BE2C (cell line): ENCODE measurements at regions not wholly inside any gene's neighbourhood (a gene's known extent, or its start where the extent isn't known, plus 50 kb on each side); places are given as distances from the start of the nearest gene placed in this dataset.

Experiments
- DNase-seq: peaks from one replicate; pipeline ENCODE4 v3.0.0-alpha.2; 2020
- H3K27me3 ChIP-seq: fragments of 250-450 bp; sonication (Bioruptor Pico); 2 replicates; pipeline ENCODE4 v1.5.1; 2020; ENCODE audit warnings: mild to moderate bottlenecking
- H3K36me3 ChIP-seq: fragments of 250-450 bp; sonication (Bioruptor Pico); 2 replicates; pipeline ENCODE4 v1.5.1; 2020; ENCODE audit warnings: mild to moderate bottlenecking
- H3K4me1 ChIP-seq: fragments of 250-450 bp; sonication (Bioruptor Pico); 2 replicates; pipeline ENCODE4 v1.5.1; 2020
- H3K4me3 ChIP-seq: 2 replicates; pipeline ENCODE4 v1.5.1; 2011; ENCODE audit warnings: low read depth, low read length
- H3K9me3 ChIP-seq: fragments of 250-450 bp; sonication (Bioruptor Pico); 2 replicates; pipeline ENCODE4 v1.5.1; 2020
- CTCF ChIP-seq: IDR thresholded peaks from 2 replicates; pipeline ENCODE4 v1.5.1; 2012; ENCODE audit warnings: mild to moderate bottlenecking, low read depth, low read length

GRCh38 chr14:83741269-83741668 lies 1788.7 kb upstream of the FLRT2 start:
- no peaks in the 10 kb centered on the region for H3K36me3 ChIP-seq
- no peaks in the 10 kb centered on the region for H3K27me3 ChIP-seq
- H3K9me3 ChIP-seq = no peaks in the 10 kb centered on the region
- no peaks in the 10 kb centered on the region for H3K4me1 ChIP-seq
- TF ChIP-seq CTCF = no peak
- DNase-seq = no peak
- H3K4me3 ChIP-seq = no peak overlapping the region

- no peaks in the 10 kb centered on the region for H3K9me3 ChIP-seq
- no peak for DNase-seq
- no peak for TF ChIP-seq CTCF
- H3K36me3 ChIP-seq = no peaks in the 10 kb centered on the region
- no peaks in the 10 kb centered on the region for H3K27me3 ChIP-seq
- H3K4me3 ChIP-seq = no peak overlapping the region
- no peaks in the 10 kb centered on the region for H3K4me1 ChIP-seq
These were observed 1785.7 kb upstream of the FLRT2 start for GRCh38 chr14:83744224-83744623.

GRCh38 chr14:83744891-83745290 lies 1785.1 kb upstream of the FLRT2 start:
- Histone ChIP-seq H3K9me3 (no peaks in the 10 kb centered on the region), H3K36me3 (no peaks in the 10 kb centered on the region), H3K27me3 (no peaks in the 10 kb centered on the region), H3K4me1 (no peaks in the 10 kb centered on the region), H3K4me3 (no peak overlapping the region)
- no peak for DNase-seq
- TF ChIP-seq CTCF = no peak

GRCh38 chr14:83746336-83746735 lies 1783.6 kb upstream of the FLRT2 start:
- Histone ChIP-seq H3K9me3 (no peaks in the 10 kb centered on the region), H3K4me1 (no peaks in the 10 kb centered on the region), H3K4me3 (no peak overlapping the region), H3K36me3 (no peaks in the 10 kb centered on the region), H3K27me3 (no peaks in the 10 kb centered on the region)
- no peak for DNase-seq
- no peak for TF ChIP-seq CTCF

GRCh38 chr14:83757916-83758315 lies 1772.0 kb upstream of the FLRT2 start:
- no peaks in the 10 kb centered on the region for H3K27me3 ChIP-seq
- no peaks in the 10 kb centered on the region for H3K9me3 ChIP-seq
- H3K4me1 ChIP-seq = no peaks in the 10 kb centered on the region
- H3K4me3 ChIP-seq = no peak overlapping the region
- no peak for TF ChIP-seq CTCF
- no peaks in the 10 kb centered on the region for H3K36me3 ChIP-seq
- no peak for DNase-seq

- no peak for TF ChIP-seq CTCF
- Histone ChIP-seq H3K4me3 (no peak overlapping the region), H3K4me1 (no peaks in the 10 kb centered on the region), H3K27me3 (no peaks in the 10 kb centered on the region), H3K9me3 (no peaks in the 10 kb centered on the region), H3K36me3 (no peaks in the 10 kb centered on the region)
- DNase-seq = no peak
These were observed 1765.0 kb upstream of the FLRT2 start for GRCh38 chr14:83764656-83765599.
